GM12878 (cell line): ENCODE measurements at regions not wholly inside any gene's neighbourhood (a gene's known extent, or its start where the extent isn't known, plus 50 kb on each side); places are given as distances from the start of the nearest gene placed in this dataset.

Experiments
- ATAC-seq: fragments of 200-7000 bp; cut with Tn5 transposase; 3 replicates; pipeline ENCODE4 v1.9.1; 2020; ENCODE audit warnings: mild to moderate bottlenecking, moderate library complexity
- BruUV-seq: library from RNA; stranded (reverse); fragments of 400-500 nt; replicated peaks from 2 replicates; lab custom pipeline; 2021; lab: Mats Ljungman, UMichigan
- CTCF ChIA-PET: fragments of 300-600 bp; sonication (Branson Sonifier 250); formaldehyde crosslinking; extraction: SDS; loops from one replicate; lab custom pipeline; 2021; ENCODE audit warnings: inconsistent platforms; lab: Yijun Ruan, JAX
- POLR2A ChIA-PET: fragments of 350-600 bp; formaldehyde crosslinking; extraction: SDS; loops from one replicate; lab custom pipeline; 2021; ENCODE audit warnings: inconsistent platforms; lab: Charles Lee
- RAD21 ChIA-PET: fragments of 300-600 bp; sonication (Branson Sonifier 250); formaldehyde crosslinking; loops from one replicate; lab custom pipeline; 2023; ENCODE audit warnings: antibody characterized with exemption; ENCODE audit not compliant: unreplicated experiment; lab: Charles Lee
- SMC1A ChIA-PET: fragments of 300-600 bp; sonication (Branson Sonifier 250); formaldehyde crosslinking; loops from one replicate; lab custom pipeline; 2023; ENCODE audit not compliant: unreplicated experiment, uncharacterized antibody; lab: Charles Lee
- DNase-seq: peaks from one replicate; pipeline ENCODE4 v3.0.0-alpha.2; 2011; ENCODE audit warnings: low read depth, low spot score
- FAIRE-seq: peaks from 3 replicates; lab custom pipeline; 2011; peaks lifted over from hg19 to GRCh38; lab: Jason Lieb, UNC
- H2AFZ ChIP-seq: 2 replicates; pipeline ENCODE4 v1.6.0; 2011; ENCODE audit warnings: low read depth, low read length, control low read depth; ENCODE audit not compliant: control insufficient read depth
- H3K27ac ChIP-seq: 2 replicates; pipeline ENCODE4 v1.5.1; 2011; ENCODE audit warnings: control low read depth; ENCODE audit not compliant: control insufficient read depth, insufficient read depth
- H3K27me3 ChIP-seq, 2 experiments: replicated peaks in 1 of 2; 2 replicates each; pipeline versions ENCODE4 v1.6.0 to v1.6.1; 2011; ENCODE audit warnings: low read length in 1 of 2; ENCODE audit not compliant: control insufficient read depth in 2 of 2, insufficient read depth in 2 of 2
- H3K36me3 ChIP-seq, 2 experiments: 2 replicates each; pipeline ENCODE4 v1.5.1; 2011; ENCODE audit warnings: low read length in 1 of 2; ENCODE audit not compliant: control insufficient read depth in 2 of 2, insufficient read depth in 2 of 2
- H3K4me1 ChIP-seq: 2 replicates; pipeline ENCODE4 v1.6.1; 2011; ENCODE audit warnings: mild to moderate bottlenecking, low read length, moderate library complexity, mixed read lengths; ENCODE audit not compliant: control insufficient read depth, insufficient read depth
- H3K4me2 ChIP-seq: 2 replicates; pipeline ENCODE4 v1.6.0; 2011; ENCODE audit warnings: control low read depth; ENCODE audit not compliant: control insufficient read depth, insufficient read depth
- H3K4me3 ChIP-seq: fragments of 200-600 bp; sonication (generic); 2 replicates; pipeline ENCODE4 v1.5.1; 2016
- H3K79me2 ChIP-seq: 2 replicates; pipeline ENCODE4 v1.6.0; 2011; ENCODE audit warnings: low read length; ENCODE audit not compliant: control insufficient read depth, insufficient read depth
- H3K9ac ChIP-seq: 2 replicates; pipeline ENCODE4 v1.8.0; 2011; ENCODE audit warnings: low read length, control low read depth, mixed read lengths; ENCODE audit not compliant: control insufficient read depth, insufficient read depth
- H3K9me3 ChIP-seq: replicated peaks from 3 replicates; pipeline ENCODE4 v1.5.1; 2011; ENCODE audit warnings: mild to moderate bottlenecking, low read length; ENCODE audit not compliant: control insufficient read depth, insufficient read depth
- H4K20me1 ChIP-seq: 2 replicates; pipeline ENCODE4 v1.6.0; 2011; ENCODE audit not compliant: control insufficient read depth, insufficient read depth
- BACH1 ChIP-seq: fragments of 450-650 bp; IDR thresholded peaks from 2 replicates; pipeline ENCODE4 v1.6.1; 2017; ENCODE audit warnings: mild to moderate bottlenecking, borderline replicate concordance
- CBX5 ChIP-seq: sonication (generic); IDR thresholded peaks from 2 replicates; pipeline ENCODE4 v1.6.1; 2016; ENCODE audit warnings: low read depth, moderate library complexity, mild to moderate bottlenecking, inconsistent platforms
- CREM ChIP-seq: IDR thresholded peaks from 2 replicates; pipeline ENCODE4 v1.6.1; 2014; ENCODE audit warnings: antibody characterized with exemption, low read depth
- EED ChIP-seq: sonication (generic); IDR thresholded peaks from 2 replicates; pipeline ENCODE4 v1.6.1; 2016; ENCODE audit warnings: antibody characterized with exemption, low read depth
- IRF4 ChIP-seq: IDR thresholded peaks from 2 replicates; pipeline ENCODE4 v1.6.1; 2011; ENCODE audit warnings: low read depth, low read length
- MEF2A ChIP-seq: IDR thresholded peaks from 2 replicates; pipeline ENCODE4 v1.6.1; 2011; ENCODE audit warnings: low read depth, mild to moderate bottlenecking, low read length, moderate library complexity; ENCODE audit not compliant: insufficient read depth
- MXI1 ChIP-seq: fragments of 150-350 bp; IDR thresholded peaks from 2 replicates; pipeline ENCODE4 v1.6.1; 2011; ENCODE audit warnings: low read depth, mild to moderate bottlenecking, inconsistent platforms, low read length, improper control_type of control experiment
- NFYA ChIP-seq: IDR thresholded peaks from 2 replicates; pipeline ENCODE4 v1.6.1; 2011; ENCODE audit warnings: low read depth, mild to moderate bottlenecking, low read length, improper control_type of control experiment, borderline replicate concordance
- NRF1 ChIP-seq: conservative IDR thresholded peaks from 2 replicates; pipeline ENCODE4 v1.6.1; 2011; ENCODE audit warnings: mild to moderate bottlenecking, low read depth, low read length, improper control_type of control experiment
- PKNOX1 ChIP-seq: fragments of 450-650 bp; IDR thresholded peaks from 2 replicates; pipeline ENCODE4 v1.6.1; 2016; ENCODE audit warnings: mild to moderate bottlenecking
- RCOR1 ChIP-seq: conservative IDR thresholded peaks from 2 replicates; pipeline ENCODE4 v1.6.1; 2012; ENCODE audit warnings: low read depth, low read length, improper control_type of control experiment
- SREBF1 ChIP-seq: IDR thresholded peaks from 2 replicates; pipeline ENCODE4 v1.6.1; 2012; ENCODE audit warnings: mild to moderate bottlenecking, low read length
- TCF12 ChIP-seq: IDR thresholded peaks from 2 replicates; pipeline ENCODE4 v1.6.1; 2011; ENCODE audit warnings: low read depth, mild to moderate bottlenecking, low read length
- TCF7 ChIP-seq: IDR thresholded peaks from 2 replicates; pipeline ENCODE4 v1.6.1; 2014; ENCODE audit warnings: antibody characterized with exemption, borderline replicate concordance
- WGBS: methylation state at CpG from one replicate; pipeline ENCODE4 v1.1.6; 2016; ENCODE audit warnings: low lambda C conversion rate; ENCODE audit not compliant: insufficient replicate concordance, insufficient coverage; ENCODE audit errors: missing lambda C conversion rate; 5-methylcytosine and 5-hydroxymethylcytosine counted together
- in situ Hi-C: fragments of 300-500 bp; cut with MboI; formaldehyde crosslinking; loops from 9 replicates; pipeline ENCODE4 v1.14.3; 2018; ENCODE audit warnings: mixed read lengths
- intact Hi-C: fragments of 100-400 bp; cut with micrococcal nuclease; formaldehyde crosslinking; loops from one replicate; pipeline ENCODE4 v1.14.2; 2022; ENCODE audit not compliant: unreplicated experiment
- TF ChIP-seq, protein P1 (sequence below): IDR thresholded peaks from 2 replicates; pipeline ENCODE4 v1.6.1; 2012; ENCODE audit warnings: low read depth, low read length, improper control_type of control experiment
- TF ChIP-seq, protein P2 (sequence below): fragments of 450-650 bp; IDR thresholded peaks from 2 replicates; pipeline ENCODE4 v1.6.1; 2018; ENCODE audit warnings: mild to moderate bottlenecking, low read depth, moderate library complexity; ENCODE audit not compliant: partially characterized antibody

- TF ChIP-seq PKNOX1 = no peak
- TF ChIP-seq, protein P1, sequence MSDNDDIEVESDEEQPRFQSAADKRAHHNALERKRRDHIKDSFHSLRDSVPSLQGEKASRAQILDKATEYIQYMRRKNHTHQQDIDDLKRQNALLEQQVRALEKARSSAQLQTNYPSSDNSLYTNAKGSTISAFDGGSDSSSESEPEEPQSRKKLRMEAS = no peak
- no peak for TF ChIP-seq NRF1
- TF ChIP-seq EED = no peak
- no peak for TF ChIP-seq CBX5
- no peak for TF ChIP-seq NFYA
- no peak for TF ChIP-seq IRF4
- TF ChIP-seq BACH1 = no peak
- TF ChIP-seq, protein P2, sequence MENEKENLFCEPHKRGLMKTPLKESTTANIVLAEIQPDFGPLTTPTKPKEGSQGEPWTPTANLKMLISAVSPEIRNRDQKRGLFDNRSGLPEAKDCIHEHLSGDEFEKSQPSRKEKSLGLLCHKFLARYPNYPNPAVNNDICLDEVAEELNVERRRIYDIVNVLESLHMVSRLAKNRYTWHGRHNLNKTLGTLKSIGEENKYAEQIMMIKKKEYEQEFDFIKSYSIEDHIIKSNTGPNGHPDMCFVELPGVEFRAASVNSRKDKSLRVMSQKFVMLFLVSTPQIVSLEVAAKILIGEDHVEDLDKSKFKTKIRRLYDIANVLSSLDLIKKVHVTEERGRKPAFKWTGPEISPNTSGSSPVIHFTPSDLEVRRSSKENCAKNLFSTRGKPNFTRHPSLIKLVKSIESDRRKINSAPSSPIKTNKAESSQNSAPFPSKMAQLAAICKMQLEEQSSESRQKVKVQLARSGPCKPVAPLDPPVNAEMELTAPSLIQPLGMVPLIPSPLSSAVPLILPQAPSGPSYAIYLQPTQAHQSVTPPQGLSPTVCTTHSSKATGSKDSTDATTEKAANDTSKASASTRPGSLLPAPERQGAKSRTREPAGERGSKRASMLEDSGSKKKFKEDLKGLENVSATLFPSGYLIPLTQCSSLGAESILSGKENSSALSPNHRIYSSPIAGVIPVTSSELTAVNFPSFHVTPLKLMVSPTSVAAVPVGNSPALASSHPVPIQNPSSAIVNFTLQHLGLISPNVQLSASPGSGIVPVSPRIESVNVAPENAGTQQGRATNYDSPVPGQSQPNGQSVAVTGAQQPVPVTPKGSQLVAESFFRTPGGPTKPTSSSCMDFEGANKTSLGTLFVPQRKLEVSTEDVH = no peak
- no peak for TF ChIP-seq TCF7
- TF ChIP-seq CREM = no peak
- no peak for TF ChIP-seq MXI1
- TF ChIP-seq MEF2A = no peak
- no peak for TF ChIP-seq RCOR1
- TF ChIP-seq TCF12 = no peak
- TF ChIP-seq SREBF1 = no peak
- H4K20me1 ChIP-seq = no peaks in the 10 kb centered on the region
- intact Hi-C loops = no loop called here
- WGBS = 69% methylated on average over 6 of the region's 6 CpGs
- H3K79me2 ChIP-seq = no peaks in the 10 kb centered on the region
- DNase-seq (no peak), FAIRE-seq (no peak), ATAC-seq (no peak)
- no peaks in the 10 kb centered on the region for H3K9me3 ChIP-seq
- no peak overlapping the region for H3K9ac ChIP-seq
- ChIA-PET SMC1A (no interaction called here), POLR2A (interaction anchor here (0.6 kb wide), 2 partner anchors 28 to 380 kb away, joined by 3 to 8 read pairs; no protein-coding TSS in a partner anchor), CTCF (no interaction called here), RAD21 (no interaction called here)
- no TSS peak for BruUV-seq
- no peaks in the 10 kb centered on the region for H3K36me3 ChIP-seq
- H3K27ac ChIP-seq = no peak overlapping the region
- H3K4me3 ChIP-seq = no peak overlapping the region
- H3K27me3 ChIP-seq = no peaks in the 10 kb centered on the region
- in situ Hi-C loops = no loop called here
- no peak overlapping the region for H2AFZ ChIP-seq
- H3K4me1 ChIP-seq = no peaks in the 10 kb centered on the region
- no peak overlapping the region for H3K4me2 ChIP-seq
Observed at GRCh38 chrX:136931661-136932060, 51.1 kb upstream of the RBMX start.
